Amniotic epithelial cell (primary cell): ENCODE measurements at regions not wholly inside any gene's neighbourhood (a gene's known extent, or its start where the extent isn't known, plus 50 kb on each side); places are given as distances from the start of the nearest gene placed in this dataset.
A peak's percentile ranks its signal among the peaks of the same experiment; 100 is the strongest.

Source experiments
- DNase-seq: peaks from one replicate; pipeline ENCODE4 v3.0.0-alpha.2; 2010; ENCODE audit warnings: low read depth

- no peak for DNase-seq
Observed at GRCh38 chr15:35857567-35858226, 311.7 kb upstream of the DPH6 start.

- no peak for DNase-seq
Observed at GRCh38 chr15:35858707-35859106, 312.7 kb upstream of the DPH6 start.

- no peak for DNase-seq
Observed at GRCh38 chr15:35863655-35864054, 317.7 kb upstream of the DPH6 start.

GRCh38 chr15:35867356-35867755 lies 321.4 kb upstream of the DPH6 start:
- no peak for DNase-seq

- DNase-seq, result no peak
Observed at GRCh38 chr15:35871282-35871681, 325.3 kb upstream of the DPH6 start.

- DNase-seq, result no peak
Observed at GRCh38 chr15:35871812-35872211, 325.8 kb upstream of the DPH6 start.

- DNase-seq, result no peak
Observed at GRCh38 chr15:35872577-35872976, 326.6 kb upstream of the DPH6 start.

- DNase-seq, result peak; percentile 96
Observed at GRCh38 chr15:35874260-35874905, 328.4 kb upstream of the DPH6 start.

GRCh38 chr15:35876762-35877161 lies 330.8 kb upstream of the DPH6 start:
- no peak for DNase-seq

- no peak for DNase-seq
Observed at GRCh38 chr15:35880896-35881295, 334.9 kb upstream of the DPH6 start.

GRCh38 chr15:35885870-35886269 lies 339.9 kb upstream of the DPH6 start:
- DNase-seq, result peak; percentile 44

- DNase-seq, result peak; percentile 39
Observed at GRCh38 chr15:35886765-35887164, 340.8 kb upstream of the DPH6 start.

- no peak for DNase-seq
Observed at GRCh38 chr15:35888815-35889214, 342.9 kb upstream of the DPH6 start.

GRCh38 chr15:35907511-35907910 lies 361.5 kb upstream of the DPH6 start:
- DNase-seq, result no peak

- no peak for DNase-seq
Observed at GRCh38 chr15:35909414-35909813, 363.4 kb upstream of the DPH6 start.

- DNase-seq, result no peak
Observed at GRCh38 chr15:35910227-35910626, 364.3 kb upstream of the DPH6 start.

GRCh38 chr15:35911052-35911777 lies 365.2 kb upstream of the DPH6 start:
- DNase-seq, result no peak

- DNase-seq, result peak; percentile 42
Observed at GRCh38 chr15:35912196-35912595, 366.2 kb upstream of the DPH6 start.

- no peak for DNase-seq
Observed at GRCh38 chr15:35914573-35914972, 368.6 kb upstream of the DPH6 start.

GRCh38 chr15:35921046-35921445 lies 375.1 kb upstream of the DPH6 start:
- DNase-seq, result no peak

- peak; percentile 78 for DNase-seq
Observed at GRCh38 chr15:35925275-35926006, 379.5 kb upstream of the DPH6 start.

- DNase-seq, result peak; percentile 67
Observed at GRCh38 chr15:35926007-35926380, 380.0 kb upstream of the DPH6 start.

- DNase-seq, result no peak
Observed at GRCh38 chr15:35928847-35929246, 382.9 kb upstream of the DPH6 start.
